Adrenal gland (tissue), 5 donors: ENCODE measurements at regions not wholly inside any gene's neighbourhood (a gene's known extent, or its start where the extent isn't known, plus 50 kb on each side); places are given as distances from the start of the nearest gene placed in this dataset.

ENCODE experiments used
- CTCF ChIP-seq, 6 experiments: fragments of 450-650 bp in 4 of 6; fragments of 200-600 bp in 2 of 6; sonication (generic) in 1 of 6; IDR thresholded peaks; 1 replicate in 5 of 6; 2 replicates in 1 of 6; pipeline versions ENCODE4 v1.5.1 to v1.8.0; 2016 to 2021; ENCODE audit warnings: antibody characterized with exemption in 6 of 6, mild to moderate bottlenecking in 2 of 6, moderate library complexity in 1 of 6
- POLR2A ChIP-seq, 2 donors: fragments of 450-650 bp; IDR thresholded peaks; one replicate each; pipeline ENCODE4 v1.6.1; 2017; ENCODE audit warnings: antibody characterized with exemption in 2 of 2, mild to moderate bottlenecking in 2 of 2, moderate library complexity in 1 of 2
- donor health status: DM: no; HTN: no; CAD: no.

DNA sequence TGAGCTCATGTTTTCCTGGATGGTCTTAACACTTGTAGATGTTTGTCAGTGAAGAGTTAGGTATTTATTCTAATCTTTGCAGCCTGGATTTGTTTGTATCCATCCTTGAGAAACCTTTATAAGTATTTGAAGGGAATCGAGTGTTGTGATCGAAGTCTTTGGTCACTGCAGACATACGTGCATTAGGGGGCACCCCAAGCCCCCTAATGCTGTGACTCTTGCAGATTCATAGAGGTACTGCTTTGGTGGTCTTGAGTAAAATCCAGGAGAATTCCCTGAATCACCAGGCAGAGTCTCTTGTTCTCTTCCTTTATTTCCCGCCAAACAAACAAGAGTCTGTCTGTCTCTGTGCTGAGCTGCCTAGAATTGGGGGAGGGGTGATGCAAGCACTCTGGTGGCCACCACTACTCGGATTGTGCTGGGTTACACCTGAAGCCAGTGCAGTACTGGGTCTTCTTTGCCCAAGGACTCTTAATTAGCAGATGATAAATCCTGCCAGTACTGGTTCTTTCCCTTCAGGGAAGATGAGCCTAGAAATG, 170.5 kb upstream of the POU1F1 start:
- TF ChIP-seq CTCF (IDR thresholded peaks at IDR 0.05), result no peak
- TF ChIP-seq POLR2A (IDR thresholded peaks at IDR 0.05), result no peak
